GM21737 (cell line): ENCODE measurements at regions not wholly inside any gene's neighbourhood (a gene's known extent, or its start where the extent isn't known, plus 50 kb on each side); places are given as distances from the start of the nearest gene placed in this dataset.
"Not testable (repeated sequence)": the region's sequence is repeated elsewhere in the genome, so short reads cannot be mapped to it uniquely, and the experiment has no call there.

Source experiments
- ATAC-seq: cut with Tn5 transposase; IDR thresholded peaks from one replicate; pipeline ENCODE4 v1.9.1; 2021; ENCODE audit warnings: mild to moderate bottlenecking, moderate library complexity; ENCODE audit not compliant: unreplicated experiment

DNA sequence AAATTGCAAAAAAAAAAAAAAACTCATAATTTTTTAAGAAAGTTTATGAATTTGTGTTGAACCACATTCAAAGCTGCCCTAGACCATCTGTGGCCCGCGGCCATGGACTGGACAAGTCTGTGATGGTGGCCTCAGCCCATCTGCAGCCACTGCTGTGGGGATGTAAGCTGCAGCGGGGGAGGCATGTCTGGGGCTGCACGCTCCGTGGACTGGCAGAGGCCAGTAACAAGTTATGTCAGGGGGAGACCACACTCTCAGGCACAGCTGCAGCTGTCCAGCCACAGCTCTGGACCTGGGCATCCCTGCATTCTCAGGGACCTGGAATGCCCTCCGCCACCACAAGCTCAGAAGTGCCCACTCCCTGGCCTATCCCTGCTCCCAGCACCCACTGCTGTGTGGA, 1272.3 kb upstream of the CDH9 start:
- no peak for ATAC-seq

DNA sequence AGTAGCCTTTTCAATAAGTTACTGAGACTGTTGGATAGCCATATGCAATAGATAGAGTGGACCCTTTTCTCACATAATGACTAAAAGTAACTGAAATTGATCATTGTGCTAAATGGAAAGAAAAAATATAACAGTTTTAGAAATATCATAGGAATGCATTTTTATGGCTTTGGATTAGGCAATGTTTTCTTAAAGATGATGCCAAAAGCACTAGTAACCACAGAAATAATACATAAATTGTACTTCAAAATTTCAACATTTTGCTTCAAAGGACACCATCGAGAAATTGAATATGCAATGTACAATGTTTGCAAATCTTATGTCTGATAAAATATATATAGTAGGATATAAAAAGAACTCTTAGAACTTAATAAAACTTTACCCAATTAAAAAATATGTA, 1267.5 kb upstream of the CDH9 start:
- no peak for ATAC-seq

DNA sequence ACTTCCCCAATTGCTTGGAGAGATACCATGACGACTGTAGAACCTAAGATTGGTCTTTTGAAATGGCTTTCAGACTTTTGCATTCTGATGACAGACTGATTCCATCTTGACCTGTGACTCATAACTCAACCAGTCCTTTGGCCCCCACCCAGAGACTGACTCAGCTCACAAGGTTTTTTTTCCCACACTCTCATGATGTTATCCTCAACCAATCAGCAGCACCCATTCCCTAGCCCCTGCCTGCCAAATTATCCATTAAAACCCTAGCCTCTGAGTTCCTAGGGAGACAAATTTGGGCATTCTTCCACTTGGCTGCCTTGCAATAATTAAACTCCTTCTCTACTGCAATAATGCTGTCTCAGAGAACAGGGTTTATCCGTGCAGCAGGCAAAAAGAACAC, 1263.3 kb upstream of the CDH9 start:
- no peak for ATAC-seq

DNA sequence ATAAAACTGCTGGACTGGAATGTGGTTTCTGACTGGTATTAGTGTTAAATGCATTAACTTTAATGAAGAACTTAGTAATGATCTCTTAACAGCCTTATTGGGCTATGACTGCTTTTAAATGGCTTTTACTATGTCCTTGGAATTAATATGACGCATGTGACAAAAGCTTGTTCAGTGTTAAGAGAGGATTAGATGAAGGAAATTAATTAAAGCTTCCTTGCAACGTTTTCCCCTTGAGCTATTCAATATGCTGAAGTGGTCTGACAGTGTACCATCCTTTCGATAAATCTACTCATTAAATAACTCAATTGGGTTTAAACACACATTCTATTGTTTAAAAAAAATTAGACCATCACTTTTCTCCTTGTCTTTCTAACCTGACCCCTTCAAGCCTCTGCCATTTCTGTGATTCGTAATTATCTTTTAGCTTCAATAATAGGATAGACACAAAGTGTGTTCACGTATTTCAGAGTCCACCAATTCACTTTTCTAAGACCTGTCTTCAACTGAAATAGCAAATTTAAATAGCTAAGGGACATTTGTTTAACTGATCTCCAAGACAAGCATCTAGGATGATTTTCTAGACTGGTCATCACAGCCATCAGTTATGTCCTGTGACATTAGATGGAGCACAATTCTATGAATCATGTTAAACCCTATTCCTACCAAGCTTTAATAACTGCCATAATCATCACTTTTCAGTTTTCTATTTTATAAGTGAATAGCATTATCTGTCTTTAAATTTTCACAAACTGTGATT, 1258.0 kb upstream of the CDH9 start:
- ATAC-seq, result no peak

DNA sequence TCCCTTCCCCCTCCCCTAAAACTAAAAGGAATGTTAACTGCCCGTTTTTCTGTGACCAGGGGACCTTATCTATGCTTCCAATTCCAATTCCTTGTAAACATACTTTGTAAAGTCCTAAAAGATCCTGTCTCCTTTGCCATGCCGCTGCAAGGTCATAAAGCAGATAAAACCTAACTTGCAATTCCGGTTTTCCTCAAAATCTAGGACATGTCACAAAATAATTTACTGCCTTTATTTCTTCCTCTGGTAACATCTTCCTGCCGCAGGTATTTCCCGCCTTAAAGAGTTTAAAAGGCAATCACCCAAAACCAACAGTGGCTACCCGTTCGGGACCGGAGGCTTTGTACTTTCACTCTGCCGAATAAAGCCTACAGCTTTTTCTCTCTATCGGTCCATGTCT, 1248.6 kb upstream of the CDH9 start:
- not testable (repeated sequence) for ATAC-seq

DNA sequence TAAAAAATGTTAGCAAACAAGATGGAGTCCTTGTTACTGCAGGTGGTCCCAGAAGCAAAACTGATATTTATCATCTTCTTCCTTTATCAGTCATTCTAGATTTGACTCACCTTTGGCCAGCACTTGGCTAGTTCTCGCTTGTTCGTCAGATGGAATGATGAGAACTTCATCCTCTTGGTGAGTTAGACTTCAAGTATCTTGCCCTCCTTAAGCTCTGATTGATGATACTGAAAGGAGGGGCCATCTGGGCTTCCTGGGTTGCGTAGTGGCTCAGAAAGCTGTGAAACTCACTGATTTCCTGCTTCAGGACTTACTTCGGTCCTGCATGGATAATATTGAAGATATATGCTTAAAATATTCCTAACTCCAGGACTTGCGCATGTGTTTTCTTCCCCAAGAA, 1248.2 kb upstream of the CDH9 start:
- no peak for ATAC-seq

DNA sequence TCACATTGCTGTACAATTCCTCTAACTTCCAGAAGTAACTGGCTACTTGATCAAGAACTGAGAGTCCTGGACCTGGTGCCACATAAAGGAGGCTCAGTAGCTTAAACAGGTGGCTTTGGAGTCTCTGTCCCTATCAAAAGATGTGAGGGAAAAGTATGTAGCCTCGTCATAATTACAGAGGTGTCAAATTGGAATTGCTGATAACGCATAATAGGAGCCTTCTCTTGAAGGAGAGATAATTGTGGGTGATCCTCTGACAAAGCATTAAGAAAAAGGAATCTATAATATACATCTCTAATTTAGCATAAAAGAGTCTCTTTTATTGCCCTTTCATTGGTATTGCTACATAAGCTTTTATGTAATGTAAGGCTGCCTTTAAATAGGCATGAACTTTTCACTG, 1246.4 kb upstream of the CDH9 start:
- no peak for ATAC-seq

DNA sequence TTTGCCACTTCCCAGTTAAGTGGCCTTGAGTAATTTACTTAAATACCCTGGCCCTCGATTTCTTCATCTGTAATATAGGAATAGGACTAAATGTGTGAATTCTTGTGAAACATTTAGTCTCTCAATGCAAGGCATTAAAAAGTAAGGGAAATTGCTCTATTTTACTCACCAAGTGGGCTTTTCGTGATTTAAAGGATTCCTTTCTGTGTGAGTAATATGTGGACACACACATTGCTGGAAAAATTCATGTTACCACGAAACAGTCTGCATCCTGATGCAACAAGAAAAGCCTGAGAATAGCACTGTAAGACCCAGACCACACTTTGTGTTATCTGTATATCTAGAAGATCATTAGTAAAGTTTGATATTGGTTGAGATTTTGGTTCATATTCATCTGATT, 1243.0 kb upstream of the CDH9 start:
- ATAC-seq, result no peak

DNA sequence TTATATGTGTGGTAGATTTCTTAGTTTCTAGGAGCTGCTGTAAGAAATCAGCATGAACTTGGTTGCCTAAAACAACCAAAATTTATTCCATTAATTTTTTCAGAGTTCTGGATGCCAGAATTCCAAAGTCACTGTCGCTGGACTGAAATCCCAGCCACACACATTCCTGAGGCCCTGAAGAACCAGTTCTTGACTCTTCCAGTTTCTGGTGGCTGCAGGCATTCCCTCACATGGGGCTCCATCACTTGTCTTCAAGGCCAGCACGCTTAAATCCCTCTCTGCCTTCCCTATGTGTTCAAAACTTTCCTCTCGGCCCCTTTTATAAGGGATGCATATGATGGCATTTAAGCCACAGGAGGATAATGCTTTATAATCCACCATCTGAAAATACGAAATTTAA, 1237.5 kb upstream of the CDH9 start:
- no peak for ATAC-seq

DNA sequence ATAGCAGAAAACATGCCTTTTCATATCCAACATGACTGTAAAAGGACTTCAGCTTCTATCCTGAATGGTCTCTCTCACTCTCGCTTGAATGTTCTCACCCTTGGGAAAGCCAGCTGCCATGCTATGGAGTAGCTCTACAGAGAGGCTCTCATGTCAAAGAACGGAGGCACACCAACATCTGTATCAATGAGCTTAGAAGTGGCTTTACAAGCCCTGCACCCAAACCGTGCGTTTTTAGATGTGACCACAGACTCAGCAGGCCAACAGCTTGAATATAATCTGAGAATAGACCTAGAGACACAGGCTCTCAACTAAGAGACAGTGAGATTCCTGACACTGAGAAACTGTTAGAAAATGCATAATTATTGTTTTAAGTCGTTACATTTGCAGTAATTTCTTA, 1231.6 kb upstream of the CDH9 start:
- ATAC-seq, result no peak

DNA sequence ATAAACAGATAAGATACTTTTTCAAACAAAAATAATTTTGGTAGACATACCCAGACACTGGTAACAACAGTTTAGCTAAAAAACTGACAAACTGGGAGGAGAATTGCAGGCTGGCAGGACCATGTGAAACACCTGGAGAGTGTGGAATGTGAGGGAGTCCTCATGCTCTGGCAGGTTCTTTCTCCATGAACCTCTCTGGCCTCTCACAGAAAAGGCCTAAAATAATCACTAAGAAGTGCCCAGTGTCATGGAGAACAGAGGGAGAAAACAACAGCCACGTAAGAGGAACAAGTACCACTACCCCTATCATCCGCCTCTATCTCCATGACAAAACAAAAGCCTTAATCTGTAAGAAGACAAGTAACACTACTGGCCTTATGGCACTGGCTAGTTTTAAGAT, 1227.5 kb upstream of the CDH9 start:
- no peak for ATAC-seq

DNA sequence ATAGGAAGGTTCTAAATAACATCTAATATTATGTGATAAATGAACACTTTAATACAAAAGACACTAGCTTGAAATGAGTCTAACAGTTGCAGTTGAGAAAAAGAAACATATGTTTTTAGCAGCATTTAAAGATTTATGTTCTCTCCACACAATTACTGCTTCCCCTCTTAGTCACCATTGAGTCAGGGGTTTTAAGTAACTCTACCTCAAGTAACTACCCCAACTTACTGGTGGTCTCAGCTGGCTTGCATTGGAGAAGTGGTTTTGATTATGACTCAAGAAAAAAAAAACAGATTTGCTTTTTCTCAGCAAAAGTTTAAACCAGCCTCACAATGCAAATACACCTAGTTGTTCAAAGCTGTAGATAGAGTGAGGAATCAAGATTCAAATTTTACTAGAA, 1216.5 kb upstream of the CDH9 start:
- ATAC-seq, result no peak

DNA sequence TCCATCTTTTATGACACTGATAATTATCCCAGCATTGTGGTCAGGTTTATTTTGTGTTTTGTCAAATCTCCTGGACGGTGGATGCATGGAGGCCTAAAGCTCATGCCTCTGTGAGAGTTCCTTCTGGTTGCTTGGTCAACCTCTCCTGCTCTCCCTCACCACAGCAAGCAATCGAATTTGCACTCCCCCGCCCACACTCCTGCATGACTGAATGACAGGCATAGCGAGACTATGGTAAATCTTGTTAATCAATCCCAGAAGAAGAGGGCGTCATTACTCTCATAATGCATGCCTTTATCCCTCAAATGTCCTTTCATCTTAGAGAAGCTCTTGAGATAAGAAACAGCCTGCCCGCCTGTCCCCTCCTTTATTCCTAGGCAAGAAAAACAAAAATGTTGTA, 1215.0 kb upstream of the CDH9 start:
- no peak for ATAC-seq

DNA sequence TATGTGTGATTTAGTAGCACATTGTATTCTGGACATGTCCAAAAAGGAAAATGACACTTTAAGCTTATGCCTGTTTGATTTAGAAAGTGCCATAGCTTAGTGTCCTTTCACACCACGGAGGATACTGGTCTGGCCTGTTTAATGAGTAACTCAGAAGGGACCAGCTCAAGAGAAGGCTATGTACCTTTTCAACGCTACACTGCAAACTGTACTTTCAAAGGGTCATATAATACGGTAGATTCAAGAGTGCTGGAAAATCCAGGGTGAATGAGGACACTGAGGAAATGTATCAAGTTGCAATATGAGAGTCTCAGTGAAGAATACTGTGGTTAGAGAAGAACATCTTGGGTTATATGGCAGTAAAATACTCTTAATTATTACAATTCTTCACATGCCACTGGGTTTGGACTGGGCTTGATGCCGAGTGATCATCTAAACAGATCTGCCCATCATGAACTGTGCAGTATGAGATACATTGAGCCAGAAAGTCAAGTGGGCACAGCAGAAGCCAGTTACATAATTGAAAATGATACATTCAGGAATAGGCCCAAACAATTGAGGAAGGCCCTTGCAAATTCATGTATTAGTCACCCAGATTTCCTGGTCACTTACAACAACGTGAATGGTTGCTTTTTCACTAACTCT, 1211.5 kb upstream of the CDH9 start:
- ATAC-seq, result no peak

DNA sequence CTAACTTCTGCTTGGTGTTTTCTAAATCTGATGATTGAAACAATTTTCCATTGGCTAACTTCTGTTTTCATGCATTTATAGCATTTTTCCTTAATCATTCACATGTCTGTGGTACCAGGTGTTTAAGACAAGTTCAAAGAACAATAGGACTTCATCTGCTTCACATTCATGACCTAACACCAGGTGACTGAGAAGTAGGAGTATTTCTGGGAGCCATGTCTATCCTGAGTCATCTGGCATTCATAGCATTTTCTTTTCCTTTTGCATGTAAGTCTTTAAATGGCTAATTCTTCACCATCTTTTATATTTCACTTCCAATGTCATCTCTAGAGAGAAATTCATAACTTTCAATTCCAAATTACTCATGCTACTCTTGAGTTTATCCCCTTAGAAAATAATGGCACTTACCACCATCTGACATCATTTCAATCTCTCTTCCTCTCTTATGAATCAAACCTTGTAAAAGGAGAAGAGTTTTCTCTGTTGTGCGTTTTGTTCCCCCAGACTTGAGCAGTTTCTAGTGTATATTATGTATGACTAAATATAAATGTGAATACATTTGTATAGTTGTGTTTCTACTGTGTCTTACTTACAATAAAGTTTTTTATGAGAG, 1196.1 kb upstream of the CDH9 start:
- ATAC-seq, result no peak

DNA sequence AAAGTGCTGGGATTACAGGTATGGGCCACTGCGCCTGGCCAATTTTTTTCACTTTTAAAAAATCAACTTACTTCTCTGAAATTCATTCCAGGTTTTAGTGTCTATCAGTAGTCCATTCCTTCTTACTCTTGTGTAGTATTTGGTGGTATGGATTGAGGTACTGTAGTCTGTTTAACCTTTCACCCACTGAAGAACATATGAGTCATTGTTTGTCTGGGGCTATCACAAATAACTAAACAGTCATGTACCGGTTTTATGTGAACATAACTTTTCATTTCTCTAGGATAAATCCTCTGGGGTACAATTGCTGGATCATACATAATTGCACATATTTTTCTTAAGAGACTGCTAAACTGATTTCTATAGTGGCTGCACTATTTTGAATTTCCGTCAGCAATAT, 1188.0 kb upstream of the CDH9 start:
- ATAC-seq, result no peak

DNA sequence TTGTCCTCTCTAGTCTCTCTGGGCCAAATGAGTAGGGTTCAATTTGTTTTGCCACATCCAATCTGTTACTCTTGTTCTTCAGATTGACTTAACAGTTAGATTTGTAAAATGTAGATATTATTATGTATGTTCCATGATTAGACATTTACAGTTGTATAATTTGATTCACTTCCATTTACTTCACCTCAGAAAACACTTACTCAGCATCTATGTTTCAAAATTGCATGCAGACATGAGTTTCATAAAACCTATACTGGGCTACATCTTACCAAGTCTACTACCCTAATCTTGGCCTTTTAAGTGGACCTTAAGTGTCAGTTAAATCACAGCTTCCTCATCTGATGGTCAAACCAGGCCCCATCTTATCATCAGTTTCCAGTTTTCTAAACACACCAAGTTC, 1181.2 kb upstream of the CDH9 start:
- ATAC-seq, result no peak

DNA sequence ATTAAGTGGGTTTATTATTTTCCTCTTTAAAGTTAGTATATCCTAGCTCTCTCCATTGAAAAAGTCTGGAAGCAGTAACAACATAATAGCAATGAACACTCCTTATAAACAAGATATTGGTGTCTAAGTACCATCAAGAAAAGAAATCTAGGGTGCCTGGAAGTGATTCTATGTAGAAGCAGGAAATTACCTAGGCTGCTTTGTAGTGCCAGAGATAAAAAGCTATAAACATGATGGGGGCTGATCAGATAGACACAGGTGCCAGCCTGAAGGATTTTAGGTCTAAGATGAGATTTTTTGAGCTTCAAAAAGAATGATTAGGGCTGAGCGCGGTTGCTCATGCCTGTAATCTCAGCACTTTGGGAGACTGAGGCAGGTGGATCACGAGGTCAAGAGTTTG, 1179.3 kb upstream of the CDH9 start:
- no peak for ATAC-seq

DNA sequence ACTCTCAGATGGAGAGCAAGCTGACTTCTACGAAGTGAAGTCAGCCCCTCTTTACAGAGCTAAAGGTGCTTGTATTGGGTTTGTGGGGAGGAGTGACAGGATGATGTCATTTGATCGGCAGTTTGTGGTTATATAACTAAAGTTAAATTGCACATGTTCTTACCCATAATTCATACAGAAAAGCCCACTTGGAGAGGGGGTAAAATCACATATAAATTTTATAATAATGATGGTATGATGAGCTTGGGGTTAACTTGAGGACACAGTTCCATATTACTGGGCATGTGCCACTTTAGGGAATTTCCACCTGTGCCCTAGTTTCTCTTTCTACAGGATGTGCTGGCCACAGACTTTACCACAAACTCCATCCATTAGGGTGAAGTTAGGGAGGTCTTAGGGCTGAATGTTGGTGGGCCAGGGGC, 1178.6 kb upstream of the CDH9 start:
- no peak for ATAC-seq

DNA sequence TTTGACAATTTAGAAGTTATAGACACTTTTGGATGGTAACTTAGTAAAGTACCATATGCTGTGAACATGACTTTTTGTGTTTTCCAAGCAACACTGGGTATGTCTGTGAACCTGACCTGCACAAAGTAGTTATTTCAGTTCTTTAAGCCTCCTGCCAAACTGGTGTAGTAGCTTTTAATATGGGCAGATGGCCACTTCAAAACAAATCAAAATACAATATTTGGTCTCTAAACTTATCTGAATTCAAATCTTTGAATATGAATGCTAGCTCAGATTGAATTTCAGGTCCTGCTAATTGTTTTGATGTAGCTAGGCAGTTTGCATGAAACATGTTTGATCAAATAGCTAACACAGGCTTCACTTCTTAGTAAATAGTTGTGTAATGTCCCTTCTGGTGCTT, 1176.7 kb upstream of the CDH9 start:
- ATAC-seq, result no peak

DNA sequence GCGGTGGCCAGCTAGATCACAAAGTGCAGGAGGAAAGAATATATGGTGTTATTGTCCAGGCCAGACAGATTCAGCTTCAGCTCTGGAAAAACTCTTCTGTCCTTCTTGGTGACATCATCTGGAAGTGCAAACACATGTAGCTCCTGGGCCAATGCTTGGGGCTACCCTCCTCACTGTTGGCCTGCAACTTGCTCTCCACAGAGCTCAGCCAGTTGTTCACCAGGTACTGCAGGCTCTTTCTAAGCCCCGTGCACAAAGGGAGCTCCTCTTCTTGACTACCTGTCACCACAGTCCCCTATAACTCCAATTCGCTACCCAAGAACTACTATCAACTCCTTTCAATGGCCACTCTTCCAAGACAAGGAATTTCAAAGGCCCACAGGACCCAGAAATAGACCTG, 1175.9 kb upstream of the CDH9 start:
- no peak for ATAC-seq

DNA sequence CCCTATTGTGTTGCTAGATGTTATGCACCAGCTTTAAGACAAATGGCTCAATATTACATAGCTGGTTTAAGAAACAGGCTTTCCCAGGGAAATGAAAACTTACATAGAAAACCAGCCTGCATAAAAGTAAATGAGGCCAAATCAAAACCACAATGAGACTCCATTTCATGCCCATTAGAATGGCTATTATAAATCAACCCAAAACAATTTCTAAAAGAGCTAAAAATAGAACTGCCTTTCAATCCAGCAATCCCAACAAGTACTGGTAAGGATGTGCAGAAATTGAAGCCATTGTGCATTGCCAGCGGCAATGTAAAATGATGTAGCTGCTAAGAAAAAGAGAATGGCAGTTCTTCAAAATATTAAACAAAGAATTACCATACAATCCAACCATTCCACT, 1170.0 kb upstream of the CDH9 start:
- ATAC-seq, result no peak
